ENCODE measurements at regions not wholly inside any gene's neighbourhood (a gene's known extent, or its start where the extent isn't known, plus 50 kb on each side); places are given as distances from the start of the nearest gene placed in this dataset.

DNA sequence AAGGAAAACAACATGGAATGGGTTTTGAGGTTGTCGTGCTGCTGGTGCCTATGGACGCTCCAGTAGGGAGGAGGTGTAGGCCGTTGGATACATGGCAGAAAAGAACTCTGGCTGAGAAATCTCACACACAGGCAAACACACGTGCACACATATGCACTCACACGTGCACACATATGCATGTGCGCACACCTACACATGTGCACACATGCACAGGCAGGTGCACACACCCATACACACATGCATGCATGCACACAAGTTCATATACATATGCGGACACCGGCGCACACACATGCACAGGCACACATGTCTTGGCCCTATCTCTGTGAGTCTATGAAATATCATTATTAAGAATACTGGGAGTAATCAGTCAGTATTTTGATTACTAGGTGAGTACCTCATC is 150.4 kb downstream of the LRRC30 start:
- TF ChIP-seq, protein P1, sequence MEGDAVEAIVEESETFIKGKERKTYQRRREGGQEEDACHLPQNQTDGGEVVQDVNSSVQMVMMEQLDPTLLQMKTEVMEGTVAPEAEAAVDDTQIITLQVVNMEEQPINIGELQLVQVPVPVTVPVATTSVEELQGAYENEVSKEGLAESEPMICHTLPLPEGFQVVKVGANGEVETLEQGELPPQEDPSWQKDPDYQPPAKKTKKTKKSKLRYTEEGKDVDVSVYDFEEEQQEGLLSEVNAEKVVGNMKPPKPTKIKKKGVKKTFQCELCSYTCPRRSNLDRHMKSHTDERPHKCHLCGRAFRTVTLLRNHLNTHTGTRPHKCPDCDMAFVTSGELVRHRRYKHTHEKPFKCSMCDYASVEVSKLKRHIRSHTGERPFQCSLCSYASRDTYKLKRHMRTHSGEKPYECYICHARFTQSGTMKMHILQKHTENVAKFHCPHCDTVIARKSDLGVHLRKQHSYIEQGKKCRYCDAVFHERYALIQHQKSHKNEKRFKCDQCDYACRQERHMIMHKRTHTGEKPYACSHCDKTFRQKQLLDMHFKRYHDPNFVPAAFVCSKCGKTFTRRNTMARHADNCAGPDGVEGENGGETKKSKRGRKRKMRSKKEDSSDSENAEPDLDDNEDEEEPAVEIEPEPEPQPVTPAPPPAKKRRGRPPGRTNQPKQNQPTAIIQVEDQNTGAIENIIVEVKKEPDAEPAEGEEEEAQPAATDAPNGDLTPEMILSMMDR (IDR thresholded peaks at IDR 0.05) = no peak
- TF ChIP-seq EP300 (IDR thresholded peaks at IDR 0.05) (no peak), POLR2A (IDR thresholded peaks at IDR 0.05) (no peak), POLR2AphosphoS5 (IDR thresholded peaks at IDR 0.05) (no peak)

All from upper lobe of left lung (tissue), 4 donors.